Neural crest cell (in vitro differentiated cells): ENCODE measurements at regions not wholly inside any gene's neighbourhood (a gene's known extent, or its start where the extent isn't known, plus 50 kb on each side); places are given as distances from the start of the nearest gene placed in this dataset.

Experiments used
- DNase-seq: peaks from one replicate; pipeline ENCODE4 v3.0.0; 2021; ENCODE audit warnings: low read depth, mixed read lengths, low spot score
- H3K27ac Mint-ChIP-seq: one replicate; pipeline ENCODE4 v1.8.0; 2021; ENCODE audit warnings: mild to moderate bottlenecking, mixed read lengths; ENCODE audit not compliant: unreplicated experiment
- H3K27me3 Mint-ChIP-seq: 2 replicates; pipeline ENCODE4 v1.8.0; 2021; ENCODE audit warnings: low read depth, mild to moderate bottlenecking, mixed read lengths
- H3K36me3 Mint-ChIP-seq: 2 replicates; pipeline ENCODE4 v1.8.0; 2021; ENCODE audit warnings: low read depth, mild to moderate bottlenecking, mixed read lengths
- H3K4me1 Mint-ChIP-seq: 2 replicates; pipeline ENCODE4 v1.8.0; 2021; ENCODE audit warnings: mixed read lengths
- H3K4me3 Mint-ChIP-seq: one replicate; pipeline ENCODE4 v1.8.0; 2021; ENCODE audit warnings: mild to moderate bottlenecking, mixed read lengths
- H3K9me3 Mint-ChIP-seq: 2 replicates; pipeline ENCODE4 v1.8.0; 2021; ENCODE audit warnings: mixed read lengths
- TF ChIP-seq, protein P1 (sequence below): fragments of 200-600 bp; sonication (generic); conservative IDR thresholded peaks from 2 replicates; pipeline ENCODE4 v1.5.0; 2021; ENCODE audit warnings: antibody characterized with exemption, mild to moderate bottlenecking

- Mint-ChIP-seq H3K27ac (no peak overlapping the region), H3K9me3 (peaks cover 2% of the 10 kb centered on the region), H3K36me3 (peaks cover 2% of the 10 kb centered on the region), H3K4me1 (peaks cover 6% of the 10 kb centered on the region), H3K4me3 (no peak overlapping the region), H3K27me3 (no peaks in the 10 kb centered on the region)
- DNase-seq: no peak
- TF ChIP-seq, protein P1, sequence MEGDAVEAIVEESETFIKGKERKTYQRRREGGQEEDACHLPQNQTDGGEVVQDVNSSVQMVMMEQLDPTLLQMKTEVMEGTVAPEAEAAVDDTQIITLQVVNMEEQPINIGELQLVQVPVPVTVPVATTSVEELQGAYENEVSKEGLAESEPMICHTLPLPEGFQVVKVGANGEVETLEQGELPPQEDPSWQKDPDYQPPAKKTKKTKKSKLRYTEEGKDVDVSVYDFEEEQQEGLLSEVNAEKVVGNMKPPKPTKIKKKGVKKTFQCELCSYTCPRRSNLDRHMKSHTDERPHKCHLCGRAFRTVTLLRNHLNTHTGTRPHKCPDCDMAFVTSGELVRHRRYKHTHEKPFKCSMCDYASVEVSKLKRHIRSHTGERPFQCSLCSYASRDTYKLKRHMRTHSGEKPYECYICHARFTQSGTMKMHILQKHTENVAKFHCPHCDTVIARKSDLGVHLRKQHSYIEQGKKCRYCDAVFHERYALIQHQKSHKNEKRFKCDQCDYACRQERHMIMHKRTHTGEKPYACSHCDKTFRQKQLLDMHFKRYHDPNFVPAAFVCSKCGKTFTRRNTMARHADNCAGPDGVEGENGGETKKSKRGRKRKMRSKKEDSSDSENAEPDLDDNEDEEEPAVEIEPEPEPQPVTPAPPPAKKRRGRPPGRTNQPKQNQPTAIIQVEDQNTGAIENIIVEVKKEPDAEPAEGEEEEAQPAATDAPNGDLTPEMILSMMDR: no peak
These were observed 325.9 kb upstream of the TBL1XR1 start for GRCh38 chr3:177523067-177523675.

DNA sequence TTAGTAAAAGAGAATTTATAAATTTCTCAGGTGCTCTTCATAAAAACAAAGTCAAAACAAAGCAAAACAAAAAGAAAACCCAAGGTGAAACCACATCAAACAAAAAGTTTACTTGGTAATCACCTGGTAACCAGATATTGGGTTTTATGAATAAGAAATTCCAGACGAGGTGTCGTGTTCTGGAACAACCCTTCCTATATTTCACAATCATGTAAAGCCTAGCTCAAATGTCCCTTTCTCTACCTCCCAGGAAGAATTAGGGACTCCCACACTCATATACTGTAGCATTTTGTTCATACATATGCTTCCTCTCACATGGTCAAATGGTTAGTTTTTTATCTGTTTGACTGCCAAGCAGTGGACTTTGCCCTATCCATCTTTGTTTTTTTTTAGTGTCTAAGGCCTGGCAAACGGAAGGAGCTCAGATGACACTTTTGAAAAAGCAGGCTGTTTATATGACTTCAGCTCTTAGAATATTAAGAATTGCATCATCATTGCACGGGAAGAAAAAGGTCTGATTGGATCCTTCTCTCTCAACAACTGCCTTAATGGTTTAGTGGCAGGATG, 326.7 kb upstream of the TBL1XR1 start:
- TF ChIP-seq, protein P1: no peak
- Mint-ChIP-seq H3K4me1 (peaks cover 6% of the 10 kb centered on the region), H3K4me3 (no peak overlapping the region), H3K27ac (no peak overlapping the region), H3K36me3 (peaks cover 2% of the 10 kb centered on the region), H3K27me3 (no peaks in the 10 kb centered on the region), H3K9me3 (peaks cover 2% of the 10 kb centered on the region)
- DNase-seq: no peak

- H3K9me3 Mint-ChIP-seq: peaks cover 2% of the 10 kb centered on the region
- TF ChIP-seq, protein P1: no peak
- peaks cover 6% of the 10 kb centered on the region for H3K4me1 Mint-ChIP-seq
- H3K36me3 Mint-ChIP-seq: peaks cover 2% of the 10 kb centered on the region
- no peaks in the 10 kb centered on the region for H3K27me3 Mint-ChIP-seq
- no peak overlapping the region for H3K27ac Mint-ChIP-seq
- no peak overlapping the region for H3K4me3 Mint-ChIP-seq
- no peak for DNase-seq
These were observed 327.5 kb upstream of the TBL1XR1 start for GRCh38 chr3:177524742-177525141.

GRCh38 chr3:177525414-177525813, 328.1 kb upstream of the TBL1XR1 start:
- H3K27ac Mint-ChIP-seq: no peak overlapping the region
- peaks cover 2% of the 10 kb centered on the region for H3K9me3 Mint-ChIP-seq
- no peak for DNase-seq
- H3K27me3 Mint-ChIP-seq: no peaks in the 10 kb centered on the region
- peaks cover 2% of the 10 kb centered on the region for H3K36me3 Mint-ChIP-seq
- TF ChIP-seq, protein P1: no peak
- peaks cover 10% of the 10 kb centered on the region for H3K4me1 Mint-ChIP-seq
- no peak overlapping the region for H3K4me3 Mint-ChIP-seq

- no peak for DNase-seq
- peaks cover 18% of the 10 kb centered on the region for H3K4me1 Mint-ChIP-seq
- TF ChIP-seq, protein P1: no peak
- no peak overlapping the region for H3K4me3 Mint-ChIP-seq
- peaks cover 2% of the 10 kb centered on the region for H3K9me3 Mint-ChIP-seq
- peak overlapping the region; percentile 15 for H3K27ac Mint-ChIP-seq
- no peaks in the 10 kb centered on the region for H3K27me3 Mint-ChIP-seq
- H3K36me3 Mint-ChIP-seq: peaks cover 2% of the 10 kb centered on the region
These were observed 328.9 kb upstream of the TBL1XR1 start for GRCh38 chr3:177525987-177526712.
